A549 (cell line): ENCODE measurements at regions not wholly inside any gene's neighbourhood (a gene's known extent, or its start where the extent isn't known, plus 50 kb on each side); places are given as distances from the start of the nearest gene placed in this dataset.

Experiments
- BCL3 ChIP-seq: fragments of >200 bp; sonication (Bioruptor Twin); formaldehyde crosslinking; IDR thresholded peaks from 3 replicates; pipeline ENCODE4 v1.6.1; 2016
- CEBPB ChIP-seq, 2 experiments: fragments of >200 bp in 1 of 2; sonication (Bioruptor Twin) in 1 of 2; formaldehyde crosslinking in 1 of 2; IDR thresholded peaks; 2 replicates each; pipeline ENCODE4 v1.6.1; 2012 to 2016
- EP300 ChIP-seq, 2 experiments: fragments of >200 bp; sonication (Bioruptor Twin); formaldehyde crosslinking; IDR thresholded peaks; 2 replicates in 1 of 2; 3 replicates in 1 of 2; pipeline ENCODE4 v1.6.1; 2016 to 2017
- FOSL2 ChIP-seq, 2 experiments: fragments of 450-650 bp in 1 of 2; fragments of >200 bp in 1 of 2; sonication (Bioruptor Twin) in 1 of 2; formaldehyde crosslinking; IDR thresholded peaks; 2 replicates each; pipeline versions ENCODE4 v1.5.0 to v1.6.1; 2016 to 2020; ENCODE audit warnings: mild to moderate bottlenecking in 1 of 2, moderate library complexity in 1 of 2
- HMGXB4 ChIP-seq: fragments of 250-450 bp; sonication (Bioruptor Pico); IDR thresholded peaks from 2 replicates; pipeline ENCODE4 v1.5.0; 2021; ENCODE audit warnings: mild to moderate bottlenecking, moderate library complexity, borderline replicate concordance
- POLR2A ChIP-seq: IDR thresholded peaks from 2 replicates; pipeline ENCODE4 v1.6.1; 2012; ENCODE audit warnings: mild to moderate bottlenecking, low read length
- RNF2 ChIP-seq: fragments of 200-600 bp; sonication (generic); IDR thresholded peaks from 2 replicates; pipeline ENCODE4 v1.6.1; 2016; ENCODE audit warnings: low read depth, mild to moderate bottlenecking, antibody characterized with exemption, moderate library complexity, borderline replicate concordance
- SMC3 ChIP-seq: fragments of >200 bp; sonication (Bioruptor Twin); formaldehyde crosslinking; IDR thresholded peaks from 3 replicates; pipeline ENCODE4 v1.6.1; 2018; ENCODE audit warnings: inconsistent platforms
- TF ChIP-seq, protein P1 (sequence below): fragments of >200 bp; sonication (Bioruptor Twin); formaldehyde crosslinking; IDR thresholded peaks from 3 replicates; pipeline ENCODE4 v1.5.1; 2016

GRCh38 chr2:67283641-67284040 is 113.5 kb upstream of the ETAA1 start:
- TF ChIP-seq, protein P1, sequence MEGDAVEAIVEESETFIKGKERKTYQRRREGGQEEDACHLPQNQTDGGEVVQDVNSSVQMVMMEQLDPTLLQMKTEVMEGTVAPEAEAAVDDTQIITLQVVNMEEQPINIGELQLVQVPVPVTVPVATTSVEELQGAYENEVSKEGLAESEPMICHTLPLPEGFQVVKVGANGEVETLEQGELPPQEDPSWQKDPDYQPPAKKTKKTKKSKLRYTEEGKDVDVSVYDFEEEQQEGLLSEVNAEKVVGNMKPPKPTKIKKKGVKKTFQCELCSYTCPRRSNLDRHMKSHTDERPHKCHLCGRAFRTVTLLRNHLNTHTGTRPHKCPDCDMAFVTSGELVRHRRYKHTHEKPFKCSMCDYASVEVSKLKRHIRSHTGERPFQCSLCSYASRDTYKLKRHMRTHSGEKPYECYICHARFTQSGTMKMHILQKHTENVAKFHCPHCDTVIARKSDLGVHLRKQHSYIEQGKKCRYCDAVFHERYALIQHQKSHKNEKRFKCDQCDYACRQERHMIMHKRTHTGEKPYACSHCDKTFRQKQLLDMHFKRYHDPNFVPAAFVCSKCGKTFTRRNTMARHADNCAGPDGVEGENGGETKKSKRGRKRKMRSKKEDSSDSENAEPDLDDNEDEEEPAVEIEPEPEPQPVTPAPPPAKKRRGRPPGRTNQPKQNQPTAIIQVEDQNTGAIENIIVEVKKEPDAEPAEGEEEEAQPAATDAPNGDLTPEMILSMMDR = no peak
- TF ChIP-seq CEBPB (IDR thresholded peaks at IDR 0.05) (no peak), HMGXB4 (no peak), BCL3 (no peak), RNF2 (no peak), SMC3 (no peak), POLR2A (no peak), EP300 (IDR thresholded peaks at IDR 0.05) (no peak), FOSL2 (IDR thresholded peaks at IDR 0.05) (no peak), FOSL2 (CRISPR knock-in tag; IDR thresholded peaks at IDR 0.05) (no peak)
